Fibroblast of pulmonary artery (primary cell): ENCODE measurements at regions not wholly inside any gene's neighbourhood (a gene's known extent, or its start where the extent isn't known, plus 50 kb on each side); places are given as distances from the start of the nearest gene placed in this dataset.
A peak's percentile ranks its signal among the peaks of the same experiment; 100 is the strongest.

Experiments
- DNase-seq: peaks from one replicate; pipeline ENCODE4 v3.0.0-alpha.2; 2010; ENCODE audit warnings: low read depth
- H3K4me3 ChIP-seq: replicated peaks from 2 replicates; pipeline ENCODE4 v1.5.1; 2011; ENCODE audit warnings: low read depth, mild to moderate bottlenecking, control low read depth, low read length, moderate library complexity
- CTCF ChIP-seq: IDR thresholded peaks from 2 replicates; pipeline ENCODE4 v1.5.1; 2011; ENCODE audit warnings: mild to moderate bottlenecking, control low read depth, low read length, inconsistent platforms; ENCODE audit errors: missing control alignments

- H3K4me3 ChIP-seq, result no peak overlapping the region
- no peak for TF ChIP-seq CTCF
- peak; percentile 24 for DNase-seq
These were observed 707.5 kb downstream of the SLITRK6 start for GRCh38 chr13:85091631-85092234.

- no peak for TF ChIP-seq CTCF
- no peak for DNase-seq
- no peak overlapping the region for H3K4me3 ChIP-seq
These were observed 710.0 kb downstream of the SLITRK6 start for GRCh38 chr13:85089186-85089585.

- H3K4me3 ChIP-seq, result no peak overlapping the region
- TF ChIP-seq CTCF, result no peak
- DNase-seq, result no peak
These were observed 718.5 kb downstream of the SLITRK6 start for GRCh38 chr13:85080691-85081090.

- no peak for TF ChIP-seq CTCF
- DNase-seq, result no peak
- H3K4me3 ChIP-seq, result no peak overlapping the region
These were observed 722.9 kb downstream of the SLITRK6 start for GRCh38 chr13:85076343-85076742.

GRCh38 chr13:85074543-85075313 lies 724.5 kb downstream of the SLITRK6 start:
- TF ChIP-seq CTCF, result no peak
- no peak for DNase-seq
- no peak overlapping the region for H3K4me3 ChIP-seq

GRCh38 chr13:85068231-85068630 lies 731.0 kb downstream of the SLITRK6 start:
- no peak overlapping the region for H3K4me3 ChIP-seq
- no peak for DNase-seq
- TF ChIP-seq CTCF, result no peak

- H3K4me3 ChIP-seq, result no peak overlapping the region
- DNase-seq, result no peak
- no peak for TF ChIP-seq CTCF
These were observed 759.0 kb downstream of the SLITRK6 start for GRCh38 chr13:85040215-85040614.
